HL-60 (cell line): ENCODE measurements at regions not wholly inside any gene's neighbourhood (a gene's known extent, or its start where the extent isn't known, plus 50 kb on each side); places are given as distances from the start of the nearest gene placed in this dataset.

ENCODE experiments used
- DNase-seq, 2 experiments: peaks; one replicate each; pipeline ENCODE4 v3.0.0-alpha.2; 2010 to 2020; ENCODE audit warnings: low read depth in 1 of 2, low spot score in 1 of 2
- H3K27ac ChIP-seq: fragments of 250-450 bp; sonication (Bioruptor Pico); replicated peaks from 2 replicates; pipeline ENCODE4 v1.5.1; 2020; ENCODE audit warnings: mild to moderate bottlenecking, moderate library complexity
- H3K27me3 ChIP-seq: fragments of 250-450 bp; sonication (Bioruptor Pico); 2 replicates; pipeline ENCODE4 v1.5.1; 2021; ENCODE audit warnings: mild to moderate bottlenecking, moderate library complexity; ENCODE audit not compliant: insufficient read depth, poor library complexity, severe bottlenecking
- H3K4me3 ChIP-seq: replicated peaks from 2 replicates; pipeline ENCODE4 v1.5.1; 2011; ENCODE audit warnings: mild to moderate bottlenecking, control low read depth, low read length; ENCODE audit not compliant: insufficient read depth
- GABPA ChIP-seq: IDR thresholded peaks from 2 replicates; pipeline ENCODE4 v1.6.1; 2012; ENCODE audit warnings: low read depth
- POLR2AphosphoS5 ChIP-seq: IDR thresholded peaks from 2 replicates; pipeline ENCODE4 v1.6.1; 2012; ENCODE audit warnings: low read depth
- SPI1 ChIP-seq: IDR thresholded peaks from 2 replicates; pipeline ENCODE4 v1.6.1; 2012; ENCODE audit warnings: low read depth, mild to moderate bottlenecking, borderline replicate concordance
- TF ChIP-seq, protein P1 (sequence below): IDR thresholded peaks from one replicate; pipeline ENCODE4 v1.5.1; 2011; ENCODE audit warnings: low read length, control low read depth, inconsistent platforms; ENCODE audit not compliant: insufficient read depth
- TF ChIP-seq, protein P2 (sequence below): IDR thresholded peaks from 2 replicates; pipeline ENCODE4 v1.6.1; 2012; ENCODE audit warnings: low read depth; ENCODE audit not compliant: insufficient replicate concordance

DNA sequence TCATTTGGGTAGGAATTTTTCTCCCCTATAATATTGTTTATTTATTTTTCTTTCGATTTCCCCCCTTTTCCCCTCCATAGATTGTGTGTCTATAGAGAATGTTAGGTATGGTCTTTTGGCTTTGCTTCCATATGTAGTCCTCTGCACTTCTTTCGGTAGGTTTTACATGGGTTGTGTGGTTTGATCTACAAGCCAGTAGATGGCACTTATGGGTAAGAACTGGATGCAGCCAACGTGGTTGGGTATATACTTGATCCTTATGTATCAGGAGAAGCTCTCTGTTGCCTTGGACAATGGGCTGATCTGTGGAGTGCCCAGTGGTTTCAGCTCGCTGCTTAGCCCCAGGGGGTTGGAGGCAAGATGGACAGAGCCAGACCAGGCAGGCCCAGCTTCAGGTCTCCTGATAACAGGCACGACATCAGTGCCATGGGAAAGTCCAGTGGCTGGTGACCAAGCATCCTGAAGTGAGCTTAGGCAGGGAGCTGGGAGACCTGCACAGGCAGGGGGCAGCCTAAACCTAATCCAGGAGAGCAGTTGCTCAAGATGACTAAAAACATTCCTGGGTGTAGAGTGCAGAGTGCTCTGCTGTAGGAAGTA is 488.3 kb downstream of the CCDC85A start:
- H3K27ac ChIP-seq: no peak overlapping the region
- TF ChIP-seq SPI1 (no peak), POLR2AphosphoS5 (no peak), GABPA (no peak)
- TF ChIP-seq, protein P1, sequence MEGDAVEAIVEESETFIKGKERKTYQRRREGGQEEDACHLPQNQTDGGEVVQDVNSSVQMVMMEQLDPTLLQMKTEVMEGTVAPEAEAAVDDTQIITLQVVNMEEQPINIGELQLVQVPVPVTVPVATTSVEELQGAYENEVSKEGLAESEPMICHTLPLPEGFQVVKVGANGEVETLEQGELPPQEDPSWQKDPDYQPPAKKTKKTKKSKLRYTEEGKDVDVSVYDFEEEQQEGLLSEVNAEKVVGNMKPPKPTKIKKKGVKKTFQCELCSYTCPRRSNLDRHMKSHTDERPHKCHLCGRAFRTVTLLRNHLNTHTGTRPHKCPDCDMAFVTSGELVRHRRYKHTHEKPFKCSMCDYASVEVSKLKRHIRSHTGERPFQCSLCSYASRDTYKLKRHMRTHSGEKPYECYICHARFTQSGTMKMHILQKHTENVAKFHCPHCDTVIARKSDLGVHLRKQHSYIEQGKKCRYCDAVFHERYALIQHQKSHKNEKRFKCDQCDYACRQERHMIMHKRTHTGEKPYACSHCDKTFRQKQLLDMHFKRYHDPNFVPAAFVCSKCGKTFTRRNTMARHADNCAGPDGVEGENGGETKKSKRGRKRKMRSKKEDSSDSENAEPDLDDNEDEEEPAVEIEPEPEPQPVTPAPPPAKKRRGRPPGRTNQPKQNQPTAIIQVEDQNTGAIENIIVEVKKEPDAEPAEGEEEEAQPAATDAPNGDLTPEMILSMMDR: no peak
- TF ChIP-seq, protein P2, sequence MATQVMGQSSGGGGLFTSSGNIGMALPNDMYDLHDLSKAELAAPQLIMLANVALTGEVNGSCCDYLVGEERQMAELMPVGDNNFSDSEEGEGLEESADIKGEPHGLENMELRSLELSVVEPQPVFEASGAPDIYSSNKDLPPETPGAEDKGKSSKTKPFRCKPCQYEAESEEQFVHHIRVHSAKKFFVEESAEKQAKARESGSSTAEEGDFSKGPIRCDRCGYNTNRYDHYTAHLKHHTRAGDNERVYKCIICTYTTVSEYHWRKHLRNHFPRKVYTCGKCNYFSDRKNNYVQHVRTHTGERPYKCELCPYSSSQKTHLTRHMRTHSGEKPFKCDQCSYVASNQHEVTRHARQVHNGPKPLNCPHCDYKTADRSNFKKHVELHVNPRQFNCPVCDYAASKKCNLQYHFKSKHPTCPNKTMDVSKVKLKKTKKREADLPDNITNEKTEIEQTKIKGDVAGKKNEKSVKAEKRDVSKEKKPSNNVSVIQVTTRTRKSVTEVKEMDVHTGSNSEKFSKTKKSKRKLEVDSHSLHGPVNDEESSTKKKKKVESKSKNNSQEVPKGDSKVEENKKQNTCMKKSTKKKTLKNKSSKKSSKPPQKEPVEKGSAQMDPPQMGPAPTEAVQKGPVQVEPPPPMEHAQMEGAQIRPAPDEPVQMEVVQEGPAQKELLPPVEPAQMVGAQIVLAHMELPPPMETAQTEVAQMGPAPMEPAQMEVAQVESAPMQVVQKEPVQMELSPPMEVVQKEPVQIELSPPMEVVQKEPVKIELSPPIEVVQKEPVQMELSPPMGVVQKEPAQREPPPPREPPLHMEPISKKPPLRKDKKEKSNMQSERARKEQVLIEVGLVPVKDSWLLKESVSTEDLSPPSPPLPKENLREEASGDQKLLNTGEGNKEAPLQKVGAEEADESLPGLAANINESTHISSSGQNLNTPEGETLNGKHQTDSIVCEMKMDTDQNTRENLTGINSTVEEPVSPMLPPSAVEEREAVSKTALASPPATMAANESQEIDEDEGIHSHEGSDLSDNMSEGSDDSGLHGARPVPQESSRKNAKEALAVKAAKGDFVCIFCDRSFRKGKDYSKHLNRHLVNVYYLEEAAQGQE: no peak
- DNase-seq: no peak
- no peak overlapping the region for H3K4me3 ChIP-seq
- H3K27me3 ChIP-seq: no peaks in the 10 kb centered on the region

DNA sequence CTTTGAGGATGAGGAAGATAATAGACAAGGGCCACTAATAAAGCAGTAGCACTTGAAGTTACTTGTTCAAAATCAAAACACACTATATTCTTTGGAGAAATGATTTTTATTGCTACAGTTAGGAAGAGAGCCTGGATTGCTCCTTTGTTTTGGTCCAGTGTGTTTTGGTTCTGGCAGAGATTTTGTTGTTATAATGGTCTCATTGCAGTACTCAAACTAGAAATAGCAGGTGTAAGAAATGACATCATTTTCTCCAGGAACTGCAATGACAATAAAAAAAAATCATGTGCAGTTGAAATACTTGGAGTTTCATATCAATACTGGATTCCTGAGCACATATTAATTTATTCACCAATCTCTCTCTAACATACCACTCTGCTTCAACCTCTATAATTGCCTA is 490.3 kb downstream of the CCDC85A start:
- Histone ChIP-seq H3K4me3 (no peak overlapping the region), H3K27me3 (no peaks in the 10 kb centered on the region), H3K27ac (no peak overlapping the region)
- TF ChIP-seq SPI1: no peak
- no peak for TF ChIP-seq GABPA
- TF ChIP-seq POLR2AphosphoS5: no peak
- TF ChIP-seq, protein P1: no peak
- TF ChIP-seq, protein P2: no peak
- DNase-seq: no peak

DNA sequence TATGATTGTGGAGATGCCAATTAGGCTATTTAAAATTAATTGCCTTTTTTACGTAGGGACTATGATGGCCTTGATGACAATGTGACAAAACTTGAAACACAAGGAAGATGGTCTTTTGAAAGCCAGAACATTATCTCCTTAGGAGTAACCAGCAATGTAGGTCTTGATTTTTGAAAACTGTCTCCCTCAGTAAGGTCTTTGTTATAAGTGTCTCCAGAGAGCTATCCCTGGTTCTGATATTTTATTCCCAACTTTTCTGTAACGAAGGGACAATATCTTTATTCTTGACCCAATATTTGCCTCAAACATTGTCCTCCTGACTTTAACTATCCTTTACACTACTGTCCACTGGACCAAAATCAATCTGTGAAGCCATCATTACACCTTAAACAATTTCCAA is 493.2 kb downstream of the CCDC85A start:
- no peak for TF ChIP-seq POLR2AphosphoS5
- TF ChIP-seq, protein P2: peak; percentile 38
- no peaks in the 10 kb centered on the region for H3K27me3 ChIP-seq

More for the DNA sequence above, 493.2 kb downstream of the CCDC85A start:
- Histone ChIP-seq H3K27ac (no peak overlapping the region), H3K4me3 (no peak overlapping the region)
- DNase-seq: no peak
